HG02938 (cell line): ENCODE measurements at regions not wholly inside any gene's neighbourhood (a gene's known extent, or its start where the extent isn't known, plus 50 kb on each side); places are given as distances from the start of the nearest gene placed in this dataset.
"Not testable (repeated sequence)": the region's sequence is repeated elsewhere in the genome, so short reads cannot be mapped to it uniquely, and the experiment has no call there.

Experiments
- ATAC-seq: cut with Tn5 transposase; IDR thresholded peaks from one replicate; pipeline ENCODE4 v1.9.1; 2021; ENCODE audit warnings: mild to moderate bottlenecking, moderate library complexity; ENCODE audit not compliant: unreplicated experiment

DNA sequence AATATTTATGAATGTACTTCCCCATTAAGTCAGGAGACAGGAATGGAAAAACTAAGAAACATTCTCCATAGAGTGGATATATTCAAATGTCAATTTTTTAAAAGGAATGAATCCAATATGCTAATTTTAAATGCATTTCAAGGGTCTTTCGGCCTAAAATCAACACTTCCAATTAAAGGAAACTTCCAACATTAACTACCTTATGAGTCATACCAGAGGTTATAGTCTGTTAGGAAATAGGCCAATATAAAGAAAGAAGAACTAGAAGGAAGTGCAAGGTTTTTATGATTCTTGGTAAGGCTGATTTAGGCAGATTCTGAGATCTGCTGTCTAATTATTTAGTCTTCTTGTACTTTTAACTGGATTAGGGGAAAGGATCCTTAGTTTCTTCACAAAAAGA, 260.1 kb upstream of the EDNRA start:
- ATAC-seq: no peak

DNA sequence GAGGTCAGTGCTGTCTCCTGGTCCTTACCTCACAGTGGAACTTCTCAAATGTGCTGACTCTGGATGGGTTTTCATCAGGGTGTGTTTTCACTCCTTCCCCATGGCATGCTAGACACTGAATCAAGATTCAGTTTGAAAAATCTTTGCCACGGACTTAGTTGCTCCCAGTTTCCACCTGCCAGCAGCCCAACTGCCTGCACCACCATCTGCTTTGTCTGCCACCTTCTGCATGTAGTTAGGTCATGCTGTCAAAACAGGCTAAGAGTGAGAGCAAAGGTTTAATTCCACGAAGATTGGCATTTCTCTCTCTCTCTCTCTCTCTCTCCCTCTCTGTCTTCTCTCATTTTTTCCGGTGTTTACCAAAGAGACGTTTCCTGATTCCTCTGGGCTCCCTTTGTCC, 258.0 kb upstream of the EDNRA start:
- ATAC-seq: no peak

DNA sequence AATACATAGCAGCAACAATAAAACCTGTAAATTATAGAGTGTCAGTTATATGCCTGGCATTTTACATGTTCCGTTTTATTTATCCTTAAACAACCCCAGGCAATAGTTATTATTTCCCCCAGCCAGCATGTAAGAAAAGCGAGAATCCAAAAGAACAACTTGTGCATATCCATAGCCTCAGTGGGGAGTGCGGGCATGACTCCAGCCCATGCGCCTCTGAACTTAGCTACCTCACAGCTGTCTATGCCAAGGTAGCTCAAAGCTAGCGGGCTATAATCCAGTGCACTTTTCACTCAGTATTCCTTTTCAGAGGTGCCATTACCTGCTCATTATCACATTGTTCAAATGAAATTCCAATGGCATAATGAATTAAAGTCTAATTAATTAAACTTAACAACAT, 257.3 kb upstream of the EDNRA start:
- ATAC-seq: no peak

DNA sequence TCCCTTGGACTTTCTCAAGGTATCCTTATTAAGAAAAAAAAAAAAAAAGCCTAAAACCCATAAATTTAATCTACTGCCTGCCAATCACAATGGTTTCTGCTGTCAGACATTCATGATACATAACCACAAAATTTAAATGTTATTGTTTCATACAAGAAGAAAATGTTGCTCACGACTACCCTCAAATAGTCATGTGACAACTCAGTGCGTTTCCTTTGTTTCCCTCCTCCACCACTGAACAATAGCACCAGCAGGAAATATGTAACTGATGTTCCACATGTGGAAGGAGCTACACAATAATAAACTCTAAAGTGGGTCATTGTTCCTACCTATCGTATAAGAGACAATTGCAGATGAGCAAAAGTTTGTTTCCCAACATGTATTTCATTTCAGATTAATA, 244.1 kb upstream of the EDNRA start:
- no peak for ATAC-seq

DNA sequence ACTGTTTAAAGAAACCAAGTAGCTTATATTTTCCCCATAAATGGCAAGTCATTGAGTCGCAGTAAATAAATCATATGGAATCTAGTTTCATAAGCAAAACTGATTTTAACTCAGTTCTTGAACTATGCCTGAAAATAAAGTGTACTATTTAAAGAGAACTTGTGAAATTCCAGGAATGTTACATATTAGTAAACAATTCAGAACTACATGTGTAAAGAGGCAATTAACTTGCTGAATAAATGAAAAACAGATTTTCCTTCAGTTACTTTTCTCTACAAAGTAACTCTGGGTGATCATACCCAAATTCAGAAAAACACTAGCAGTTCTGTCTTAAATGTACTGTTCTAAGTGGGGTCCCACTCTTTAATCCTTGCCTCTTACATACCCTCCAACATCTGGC, 236.1 kb upstream of the EDNRA start:
- ATAC-seq: no peak

DNA sequence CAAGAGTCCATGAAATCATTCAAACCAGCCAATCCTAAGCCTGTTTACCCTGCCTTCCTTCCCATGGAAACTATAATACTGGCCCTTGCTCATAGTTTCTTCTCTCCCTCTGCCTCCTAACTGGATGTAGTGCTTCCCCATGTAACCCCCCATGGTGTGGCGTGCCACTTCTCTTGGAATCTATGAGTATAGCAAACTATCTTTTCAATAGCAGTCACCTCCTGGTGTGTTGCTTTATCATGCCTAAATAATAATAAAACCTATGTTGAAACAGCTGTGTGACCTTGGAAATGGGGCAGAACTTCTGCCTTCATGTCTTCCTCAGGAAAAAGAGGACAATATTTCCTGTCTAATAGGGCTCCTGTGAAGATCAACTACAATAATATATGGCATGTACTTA, 234.8 kb upstream of the EDNRA start:
- no peak for ATAC-seq

DNA sequence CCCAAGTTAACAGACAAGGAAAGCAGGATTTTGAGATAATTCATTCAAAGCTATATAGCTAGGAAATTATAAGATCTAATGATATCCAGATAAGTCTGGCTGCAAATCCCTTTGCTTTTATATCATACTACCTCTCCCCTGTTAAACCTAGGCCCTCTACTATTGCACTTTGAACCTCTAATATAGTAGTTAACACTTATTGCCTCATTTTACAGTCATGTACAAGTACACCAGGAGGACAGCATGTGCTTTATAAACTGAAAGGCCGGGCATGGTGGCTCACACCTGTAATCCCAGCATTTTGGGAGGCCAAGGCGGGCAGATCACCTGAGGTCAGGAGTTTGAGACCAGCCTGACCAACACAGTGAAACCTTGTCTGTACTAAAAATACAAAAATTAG, 234.4 kb upstream of the EDNRA start:
- not testable (repeated sequence) for ATAC-seq

DNA sequence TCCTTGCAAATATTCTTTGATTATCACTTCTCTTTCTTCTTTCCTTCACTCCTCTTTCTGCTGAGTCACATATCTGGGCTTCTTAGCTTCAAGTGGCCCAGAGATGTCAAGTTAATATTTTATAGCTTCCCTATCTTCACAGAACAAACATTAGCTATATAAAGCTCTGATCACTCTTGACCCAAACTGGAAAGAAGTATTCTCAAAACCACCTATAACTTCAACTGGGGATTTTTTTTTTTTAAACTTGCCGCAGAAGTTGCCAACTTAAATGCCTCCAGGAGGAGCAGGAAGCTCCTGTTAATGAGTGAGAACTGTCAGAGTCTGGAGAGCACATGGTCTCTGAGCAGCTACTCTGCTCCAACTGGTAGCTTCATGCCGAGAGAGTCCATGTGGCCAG, 233.3 kb upstream of the EDNRA start:
- no peak for ATAC-seq

DNA sequence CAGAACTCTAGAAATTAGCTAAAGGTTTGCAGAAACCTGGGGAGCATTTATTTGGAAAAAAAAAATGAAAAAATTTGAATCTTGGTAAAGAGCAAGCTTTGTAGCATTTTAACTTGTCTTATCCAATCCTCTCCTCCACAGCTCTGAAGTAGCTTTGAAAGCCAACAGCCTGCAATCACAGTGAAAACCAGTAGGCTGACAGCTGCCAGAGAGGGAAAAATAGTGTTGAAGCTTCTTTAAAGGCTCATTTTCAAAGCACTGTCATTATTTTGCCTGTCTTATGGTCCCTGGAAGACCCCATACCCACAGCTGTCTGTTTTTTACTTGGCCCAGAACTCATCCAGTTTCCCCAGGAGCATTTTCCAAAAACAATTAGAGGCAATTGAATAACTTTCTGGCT, 230.8 kb upstream of the EDNRA start:
- ATAC-seq: no peak

DNA sequence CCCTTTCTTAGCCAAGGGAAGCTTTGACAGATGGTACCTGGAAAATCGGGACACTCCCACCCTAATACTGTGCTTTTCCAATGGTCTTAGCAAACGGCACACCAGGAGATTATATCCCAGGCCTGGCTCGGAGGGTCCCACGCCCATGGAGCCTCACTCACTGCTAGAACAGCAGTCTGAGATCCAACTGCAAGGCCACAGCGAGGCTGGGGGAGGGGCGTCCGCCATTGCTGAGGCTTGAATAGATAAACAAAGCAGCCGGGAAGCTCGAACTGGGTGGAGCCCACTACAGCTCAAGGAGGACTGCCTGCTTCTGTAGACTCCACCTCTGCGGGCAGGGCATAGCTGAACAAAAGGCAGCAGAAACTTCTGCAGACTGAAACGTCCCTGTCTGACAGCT, 225.6 kb upstream of the EDNRA start:
- ATAC-seq: not testable (repeated sequence)

DNA sequence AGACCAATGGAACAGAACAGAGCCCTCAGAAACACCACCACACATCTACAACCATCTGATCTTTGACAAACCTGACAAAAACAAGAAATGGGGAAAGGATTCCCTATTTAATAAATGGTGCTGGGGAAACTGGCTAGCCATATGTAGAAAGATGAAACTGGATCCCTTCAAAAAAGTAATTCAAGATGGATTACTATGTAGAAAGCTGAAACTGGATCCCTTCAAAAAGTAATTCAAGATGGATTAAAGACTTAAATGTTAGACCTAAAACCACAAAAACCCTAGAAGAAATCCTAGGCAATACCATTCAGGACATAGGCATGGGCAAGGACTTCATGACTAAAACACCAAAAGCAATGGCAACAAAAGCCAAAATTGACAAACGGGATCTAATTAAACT, 221.6 kb upstream of the EDNRA start:
- not testable (repeated sequence) for ATAC-seq

DNA sequence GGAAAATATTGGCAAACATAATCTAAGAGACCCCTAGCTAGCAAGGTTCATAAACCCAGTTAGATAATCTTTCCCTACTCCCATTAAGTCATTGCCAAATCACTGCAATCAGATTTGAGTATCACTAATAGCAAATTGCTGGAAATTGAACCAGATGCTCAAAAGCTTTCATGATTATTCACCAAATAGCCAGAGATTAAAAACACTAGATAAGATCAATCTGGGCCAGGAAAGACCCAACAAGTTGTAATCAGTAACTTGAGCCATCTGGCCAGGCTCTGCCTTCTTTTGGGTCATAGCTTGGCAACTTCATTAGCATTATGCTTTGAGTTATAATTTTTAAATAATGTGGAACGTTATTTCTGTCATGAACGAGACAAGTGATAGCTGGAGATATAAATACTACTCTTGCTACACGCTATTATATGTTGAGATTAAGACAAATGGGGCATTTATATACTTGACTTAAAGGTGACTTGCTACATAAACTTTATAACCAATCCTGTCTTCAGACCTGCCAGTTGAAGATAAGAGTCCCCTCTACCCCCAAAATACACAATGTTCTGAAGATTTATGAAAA, 196.6 kb upstream of the EDNRA start:
- ATAC-seq: no peak

DNA sequence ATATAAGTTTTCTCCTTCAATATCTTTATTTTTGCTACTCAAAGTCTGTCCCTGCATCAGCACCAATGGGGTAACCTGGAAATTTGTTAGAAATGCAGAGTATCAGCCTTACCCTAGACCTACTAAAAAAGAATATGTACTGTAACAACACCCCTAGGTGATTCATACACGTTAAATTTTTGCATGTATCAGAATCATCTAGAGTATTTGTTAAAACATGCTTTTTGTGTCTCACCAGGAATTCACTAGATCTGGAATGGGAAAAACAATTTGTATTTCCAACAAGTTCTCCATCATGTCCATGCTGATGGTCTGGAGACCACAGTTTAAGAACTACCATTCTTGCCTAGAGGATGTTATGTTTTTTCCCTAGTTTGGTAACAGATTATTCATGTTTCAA, 196.0 kb upstream of the EDNRA start:
- ATAC-seq: no peak

DNA sequence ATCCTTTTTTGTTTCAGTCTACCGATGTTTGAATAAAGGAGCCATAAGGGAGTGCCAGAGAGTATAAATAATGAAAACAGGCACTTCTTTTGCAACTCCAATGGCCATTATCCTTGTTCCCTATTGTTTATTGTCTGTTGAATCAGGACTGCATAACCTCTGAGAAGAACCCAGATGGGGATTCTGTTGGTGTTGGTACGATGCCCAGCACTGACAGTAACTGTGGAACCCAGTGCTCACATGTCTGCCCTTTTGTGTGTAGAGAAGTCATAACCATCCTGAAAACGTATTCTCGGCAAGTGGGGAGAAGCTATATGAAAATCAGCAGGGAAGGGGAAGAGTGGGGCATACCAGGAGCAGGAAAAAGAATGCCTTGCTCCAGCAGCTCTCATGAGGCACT, 195.1 kb upstream of the EDNRA start:
- no peak for ATAC-seq

DNA sequence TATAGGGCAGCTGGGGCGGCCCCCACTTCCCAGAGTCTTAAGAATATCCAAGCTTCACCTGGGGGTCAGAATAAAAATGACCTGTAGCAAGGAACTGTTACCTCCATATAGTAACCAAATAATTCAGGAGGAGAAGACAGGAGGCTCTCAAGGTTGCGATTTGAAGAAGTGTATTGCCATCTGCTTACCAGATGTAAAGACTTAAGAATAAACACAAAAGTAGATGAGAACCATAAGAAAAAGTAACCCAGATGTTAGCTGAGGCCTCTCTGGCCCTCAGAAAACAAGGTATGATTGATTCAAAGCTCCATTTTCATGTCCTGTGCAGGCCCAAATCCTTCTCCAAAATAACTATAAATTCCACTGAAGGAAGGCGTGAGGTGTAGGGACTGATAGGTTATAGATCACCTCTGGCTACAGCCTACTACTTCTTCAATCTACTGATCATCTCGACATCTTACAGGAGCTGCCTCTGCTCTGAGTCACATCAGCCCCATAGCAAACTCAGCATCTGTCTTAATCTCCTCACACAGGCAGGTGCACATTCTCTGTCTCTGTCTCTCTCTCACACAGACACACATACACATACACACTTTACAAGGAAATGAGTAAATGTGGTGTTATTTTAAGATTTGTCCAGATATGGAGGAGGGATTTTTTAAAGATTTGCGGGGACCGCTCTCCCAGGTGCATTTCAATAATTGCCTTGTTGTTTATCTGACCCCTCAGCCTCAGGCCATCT, 193.9 kb upstream of the EDNRA start:
- no peak for ATAC-seq

DNA sequence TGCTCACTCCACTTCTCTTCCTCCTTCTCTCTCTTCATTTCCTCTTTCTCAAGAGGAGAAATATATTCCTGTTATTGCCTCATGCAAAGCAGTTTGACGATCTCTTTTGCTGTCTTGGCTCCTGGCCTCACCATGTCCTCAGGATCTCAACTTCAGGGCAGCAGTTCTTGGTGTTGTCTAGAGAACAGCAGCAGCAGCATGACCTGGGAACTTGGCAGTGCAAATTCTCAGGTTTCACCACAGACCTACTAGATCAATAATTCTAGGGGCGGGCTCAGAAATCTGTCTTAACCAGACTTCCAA, 193.4 kb upstream of the EDNRA start:
- ATAC-seq: no peak

DNA sequence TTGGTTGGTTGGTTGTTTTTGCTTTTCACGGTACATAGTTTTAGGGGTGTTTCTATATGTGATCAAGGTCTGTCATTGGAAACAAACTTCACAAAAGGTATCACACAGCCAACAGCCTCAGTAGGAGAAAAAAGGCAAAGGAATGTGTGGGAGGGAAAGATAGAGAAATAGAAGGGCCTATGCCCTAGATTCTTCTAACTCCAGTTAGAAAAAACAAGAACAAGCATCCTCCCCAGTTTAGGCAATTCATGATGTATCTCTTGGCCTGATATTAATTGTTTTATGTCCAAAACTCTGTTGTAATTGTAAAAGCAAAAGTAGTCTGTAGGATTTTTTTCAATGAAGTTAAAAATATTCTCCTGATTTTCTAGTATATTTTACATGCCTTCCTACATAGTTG, 192.4 kb upstream of the EDNRA start:
- ATAC-seq: no peak

DNA sequence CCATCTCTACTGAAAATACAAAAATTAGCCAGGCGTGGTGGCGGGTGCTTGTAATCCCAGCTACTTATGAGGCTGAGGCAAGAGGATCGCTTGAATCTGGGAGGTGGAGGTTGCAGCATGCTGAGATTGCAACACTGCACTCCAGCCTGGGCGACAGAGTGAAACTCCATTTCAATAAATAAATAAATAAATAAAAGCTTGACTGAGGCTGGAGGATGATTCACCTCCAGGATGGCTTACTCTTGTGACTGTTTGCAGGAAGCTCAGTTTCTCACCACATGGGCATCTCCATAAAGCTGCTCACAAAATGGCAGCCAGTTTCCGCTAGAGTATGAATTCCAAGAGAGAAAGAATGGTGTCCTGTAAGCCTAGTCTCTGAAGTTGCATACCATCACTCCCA, 191.7 kb upstream of the EDNRA start:
- ATAC-seq: no peak

DNA sequence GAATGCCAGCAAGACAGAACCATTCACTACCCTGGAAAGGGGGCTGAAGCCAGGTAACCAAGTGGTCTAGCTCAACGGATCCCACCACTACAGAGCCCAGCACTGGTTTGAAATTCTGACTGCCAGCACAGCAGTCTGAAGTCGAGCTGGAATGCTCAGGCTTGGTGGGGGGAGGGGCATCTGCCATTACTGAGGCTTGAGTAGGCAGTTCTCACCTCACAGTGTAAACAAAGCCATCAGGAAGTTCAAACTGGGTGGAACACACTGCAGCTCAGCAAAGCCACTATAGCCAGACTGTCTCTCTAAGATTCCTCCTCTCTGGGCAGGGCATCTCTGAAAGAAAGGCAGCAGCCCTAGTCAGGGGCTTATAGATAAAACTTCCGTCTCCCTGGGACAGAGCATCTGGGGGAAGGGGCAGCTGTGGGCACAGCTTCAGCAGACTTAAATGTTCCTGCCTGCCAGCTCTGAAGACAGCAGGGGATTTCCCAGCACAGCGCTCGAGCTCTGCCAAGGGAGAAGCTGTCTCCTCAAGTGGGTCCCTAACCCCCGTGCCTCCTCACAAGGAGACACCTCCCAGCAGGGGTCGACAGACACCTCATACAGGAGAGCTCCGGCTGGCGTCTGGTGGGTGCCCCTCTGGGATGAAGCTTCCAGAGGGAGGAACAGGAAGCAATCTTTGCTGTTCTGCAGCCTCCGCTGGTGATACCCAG, 188.1 kb upstream of the EDNRA start:
- ATAC-seq: not testable (repeated sequence)

DNA sequence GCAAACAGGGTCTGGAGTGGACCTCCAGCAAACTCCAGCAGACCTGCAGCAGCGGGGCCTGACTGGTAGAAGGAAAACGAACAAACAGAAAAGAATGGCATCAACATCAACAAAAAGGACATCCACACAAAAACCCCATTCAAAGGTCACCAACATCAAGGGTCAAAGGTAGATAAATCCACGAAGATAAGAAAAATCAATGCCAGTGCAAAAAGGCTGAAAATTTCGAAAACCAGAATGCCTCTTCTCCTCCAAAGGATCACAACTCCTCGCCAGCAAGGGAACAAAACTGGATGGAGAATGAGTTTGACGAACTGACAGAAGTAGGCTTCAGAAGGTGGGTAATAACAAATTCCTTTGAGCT, 187.6 kb upstream of the EDNRA start:
- not testable (repeated sequence) for ATAC-seq

DNA sequence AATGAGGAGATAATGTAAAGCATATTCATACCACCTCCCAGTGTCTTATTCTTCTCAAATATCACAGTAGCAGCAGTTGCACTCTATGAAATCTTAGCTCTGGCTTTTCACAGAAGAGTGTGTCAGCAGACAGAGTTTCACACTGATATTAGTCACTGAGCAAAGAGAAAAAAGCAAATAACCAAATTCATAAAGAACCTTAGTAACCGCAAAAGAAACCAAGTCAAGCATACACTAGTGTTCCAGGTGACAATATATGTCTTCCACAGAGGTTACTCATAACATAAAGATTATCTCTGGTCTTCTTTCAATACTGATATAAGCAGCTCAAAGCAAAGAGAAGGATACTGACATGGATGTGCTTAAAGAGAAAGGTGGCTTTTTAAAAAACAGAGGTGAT, 181.7 kb upstream of the EDNRA start:
- ATAC-seq: peak; percentile 64

DNA sequence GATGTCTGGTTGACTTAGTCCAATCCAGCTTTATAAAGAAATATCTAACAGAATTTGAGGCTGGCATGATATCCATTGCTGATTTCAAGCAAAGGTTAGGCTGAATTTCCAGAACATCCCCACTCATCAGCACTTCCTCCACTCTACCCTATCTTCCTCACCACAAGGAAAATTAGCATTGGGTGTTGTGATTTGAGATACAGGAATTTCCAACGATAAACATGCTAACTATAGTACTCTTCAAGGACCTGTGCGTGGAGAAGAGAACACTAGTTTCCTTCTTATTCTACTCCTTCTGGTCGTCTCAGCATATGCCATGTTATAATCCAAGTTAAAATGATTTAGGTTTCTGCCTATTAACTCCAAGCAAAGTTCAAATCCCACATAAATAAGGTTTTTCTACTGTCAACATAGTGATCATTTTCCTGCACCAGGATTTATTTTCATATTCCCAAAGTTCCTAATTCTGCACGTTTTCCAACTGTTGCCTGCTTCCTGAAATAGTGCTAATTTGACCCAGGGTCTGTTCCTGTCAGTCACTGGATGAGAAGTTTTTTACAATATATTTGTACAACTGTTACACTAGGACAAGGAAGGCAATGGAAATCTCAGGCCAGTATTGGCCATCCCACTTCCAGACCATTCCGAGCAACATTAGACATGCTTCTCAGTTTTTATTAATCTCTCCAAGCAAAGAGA, 177.6 kb upstream of the EDNRA start:
- ATAC-seq: no peak
